Small intestine (tissue), 7 donors: ENCODE measurements at regions not wholly inside any gene's neighbourhood (a gene's known extent, or its start where the extent isn't known, plus 50 kb on each side); places are given as distances from the start of the nearest gene placed in this dataset.
A peak's percentile ranks its signal among the peaks of the same experiment; 100 is the strongest.

Source experiments
- DNase-seq, 2 donors: peaks; one replicate each; pipeline versions ENCODE4 v3.0.0 to v3.0.0-alpha.2; 2013
- FAIRE-seq: peaks from 2 replicates; lab custom pipeline; 2012; peaks lifted over from hg19 to GRCh38; lab: Jason Lieb, UNC
- H3K27ac ChIP-seq, 3 donors: one replicate each; pipeline ENCODE4 v1.5.1; 2013; ENCODE audit warnings: low read length in 2 of 3, mild to moderate bottlenecking in 2 of 3, control low read depth in 1 of 3, inconsistent platforms in 1 of 3, low read depth in 1 of 3, moderate library complexity in 1 of 3
- H3K27me3 ChIP-seq, 3 donors: one replicate each; pipeline ENCODE4 v1.6.1; 2013; ENCODE audit warnings: low read length in 3 of 3, inconsistent platforms in 1 of 3; ENCODE audit not compliant: control insufficient read depth in 3 of 3, insufficient read depth in 3 of 3
- H3K36me3 ChIP-seq, 3 donors: one replicate each; pipeline ENCODE4 v1.6.1; 2013; ENCODE audit warnings: low read length in 3 of 3, inconsistent platforms in 1 of 3, low read depth in 1 of 3, mild to moderate bottlenecking in 1 of 3, moderate library complexity in 1 of 3; ENCODE audit not compliant: control insufficient read depth in 3 of 3, insufficient read depth in 2 of 3
- H3K4me1 ChIP-seq, 3 donors: one replicate each; pipeline ENCODE4 v1.6.1; 2013; ENCODE audit warnings: low read length in 2 of 3, inconsistent platforms in 1 of 3, low read depth in 1 of 3, mild to moderate bottlenecking in 1 of 3, moderate library complexity in 1 of 3; ENCODE audit not compliant: control insufficient read depth in 3 of 3, insufficient read depth in 2 of 3
- H3K4me3 ChIP-seq, 3 donors: one replicate each; pipeline ENCODE4 v1.5.1; 2013; ENCODE audit warnings: low read length in 3 of 3, control low read depth in 1 of 3, inconsistent platforms in 1 of 3, low read depth in 1 of 3, mild to moderate bottlenecking in 1 of 3, moderate library complexity in 1 of 3
- H3K9me3 ChIP-seq, 2 donors: one replicate each; pipeline ENCODE4 v1.6.1; 2013; ENCODE audit warnings: low read depth in 1 of 2, low read length in 1 of 2; ENCODE audit not compliant: control insufficient read depth in 2 of 2, insufficient read depth in 1 of 2
- WGBS, 3 donors: extraction: QIAGEN DNeasy Blood & Tissue Kit; methylation state at CpG; one replicate each; pipeline ENCODE4 v1.1.7; 2013; 5-methylcytosine and 5-hydroxymethylcytosine counted together
- donor health status: healthy with polysubstance abuse.
- donor health status: control.
- donor health status: control.
- donor health status: Bipolar disorder and iron deficiency.
- donor health status: healthy.

DNA sequence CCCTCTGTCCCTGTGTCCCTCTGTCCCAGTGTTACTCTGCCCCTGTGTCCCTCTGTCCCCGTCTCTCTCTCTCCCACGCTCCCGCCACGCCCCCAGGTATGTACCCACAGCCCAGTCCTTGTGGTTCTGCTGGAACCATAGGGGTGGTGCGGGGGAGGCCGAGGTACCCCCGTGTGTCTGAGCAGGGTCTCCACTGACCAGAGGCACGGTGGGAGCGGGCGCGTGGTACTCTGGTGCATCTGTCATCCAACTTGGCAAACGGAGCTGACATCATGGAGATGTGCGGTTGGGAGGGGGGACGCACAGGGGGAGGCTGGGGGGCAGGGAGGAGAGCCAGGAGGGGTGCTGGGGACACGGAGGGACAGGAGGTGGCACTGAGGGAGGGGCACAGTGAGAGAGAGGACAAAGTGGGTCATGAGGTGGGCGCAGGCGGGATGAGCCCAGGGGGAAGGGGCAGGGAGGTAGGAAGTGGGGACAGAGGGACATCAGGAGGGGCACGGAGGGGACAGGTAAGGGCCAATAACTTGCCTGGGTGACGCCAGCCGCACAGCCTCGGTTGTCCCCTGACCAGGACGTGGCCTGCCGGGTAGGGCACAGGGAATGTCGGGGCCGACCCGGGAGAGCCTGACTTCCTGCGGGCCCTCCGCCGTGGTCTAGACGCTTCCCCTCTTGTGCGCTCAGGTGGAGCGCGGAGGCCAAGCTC is 163.6 kb upstream of the PDE10A start:
- FAIRE-seq = no peak
- Histone ChIP-seq H3K4me3 (no peak overlapping the region), H3K4me1 (no peaks in the 10 kb centered on the region), H3K36me3 (no peaks in the 10 kb centered on the region), H3K9me3 (no peaks in the 10 kb centered on the region), H3K27ac (no peak overlapping the region), H3K27me3 (no peaks in the 10 kb centered on the region)
- DNase-seq = no peak
- WGBS, 3 donors = 90 to 95% (median 94%) methylated on average over 18 to 33 of the region's 33 CpGs

DNA sequence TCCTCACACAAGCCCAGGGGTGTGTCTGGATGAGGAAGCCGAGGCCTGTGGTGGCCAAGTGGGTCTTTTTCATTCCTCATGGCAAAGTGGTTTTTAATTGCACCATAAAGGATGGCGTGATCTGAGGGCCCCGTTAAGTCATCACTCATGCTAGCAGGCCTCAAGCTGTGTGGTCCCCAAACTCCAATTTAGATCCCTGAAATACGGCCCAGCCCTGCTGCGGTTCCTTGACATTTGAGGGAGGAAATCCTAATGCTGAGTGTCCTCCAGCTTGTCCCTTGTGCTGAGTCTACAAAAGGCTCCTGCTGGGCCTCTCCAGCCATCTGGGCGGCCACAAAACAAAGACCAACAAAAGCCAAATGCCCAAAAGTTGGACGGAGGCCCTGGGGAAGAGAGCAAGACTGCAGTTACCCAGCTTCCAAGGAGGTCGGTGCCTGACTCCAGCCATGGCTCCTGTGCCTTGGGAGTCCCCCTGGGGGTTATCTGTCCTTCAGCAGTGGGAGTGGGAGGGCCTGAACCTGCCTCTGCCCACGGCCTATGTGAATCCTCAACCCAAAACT is 162.3 kb upstream of the PDE10A start:
- 74 to 84% (median 78%) methylated on average over 9 of the region's 9 CpGs for WGBS, 3 donors
- Histone ChIP-seq H3K4me1 (no peaks in the 10 kb centered on the region), H3K27ac (no peak overlapping the region), H3K4me3 (no peak overlapping the region), H3K9me3 (no peaks in the 10 kb centered on the region), H3K36me3 (no peaks in the 10 kb centered on the region), H3K27me3 (peaks cover 0 to 6% (median 4%) of the 10 kb centered on the region in 3 donors)
- DNase-seq = no peak
- no peak for FAIRE-seq

DNA sequence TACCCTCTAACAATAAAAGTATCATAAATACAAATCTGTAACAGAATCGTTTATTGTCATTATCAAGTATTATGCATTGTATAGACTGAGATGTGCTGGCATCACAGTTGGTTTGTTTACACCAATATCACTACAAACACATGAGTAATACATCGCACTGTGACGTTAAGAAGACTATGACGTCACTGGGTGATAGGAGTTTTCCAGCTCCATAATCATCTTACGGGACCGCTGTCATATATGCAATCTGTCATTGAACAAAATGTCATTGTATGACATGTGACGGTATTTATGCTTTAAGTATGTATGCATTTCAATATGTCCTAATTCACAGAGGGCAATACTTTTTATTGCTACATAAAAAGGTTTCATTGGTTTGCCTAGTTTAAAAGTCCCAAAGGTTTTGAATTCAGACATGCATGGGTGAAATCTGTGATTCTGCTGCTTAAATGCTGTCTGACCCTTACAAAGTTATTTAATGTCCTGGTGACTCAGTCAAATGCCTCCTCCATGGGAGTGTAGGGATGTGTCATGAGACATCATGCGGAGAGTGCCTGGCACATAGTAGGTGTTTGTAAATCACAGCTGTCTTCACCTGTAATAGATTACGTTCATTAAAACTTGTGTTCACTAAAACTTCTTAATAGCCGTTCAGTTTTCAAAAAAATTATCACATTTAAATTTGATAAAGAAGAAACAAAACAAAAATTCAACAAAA is 160.7 kb upstream of the PDE10A start:
- H3K9me3 ChIP-seq = no peaks in the 10 kb centered on the region

DNA sequence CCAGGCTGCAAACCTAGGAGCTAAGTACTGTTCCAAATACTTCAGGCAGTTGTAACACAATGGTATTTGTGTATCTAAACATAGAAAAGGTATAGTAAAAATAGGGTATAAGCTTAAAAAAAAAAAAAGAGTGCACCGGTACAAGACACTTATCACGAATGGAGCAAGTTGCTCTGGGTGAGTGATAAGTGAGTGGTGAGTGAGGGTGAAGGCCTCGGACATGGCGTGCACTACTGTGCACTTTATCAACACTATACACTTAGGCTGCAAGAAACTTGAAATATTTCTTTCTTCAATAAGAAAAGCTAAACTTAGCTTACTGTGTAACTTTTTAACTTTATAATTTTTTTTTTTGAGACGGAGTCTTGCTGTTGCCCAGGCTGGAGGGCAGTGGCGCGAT is 159.5 kb upstream of the PDE10A start:
- Histone ChIP-seq H3K27me3 (peaks cover 0 to 25% (median 5%) of the 10 kb centered on the region in 3 donors), H3K36me3 (no peaks in the 10 kb centered on the region), H3K4me1 (no peaks in the 10 kb centered on the region), H3K27ac (no peak overlapping the region), H3K4me3 (no peak overlapping the region), H3K9me3 (no peaks in the 10 kb centered on the region)
- WGBS, 3 donors = 90 to 94% (median 92%) methylated on average over 7 of the region's 7 CpGs
- FAIRE-seq (no peak), DNase-seq (no peak)

More for the DNA sequence above, 160.7 kb upstream of the PDE10A start:
- no peak overlapping the region for H3K4me3 ChIP-seq
- FAIRE-seq (no peak), DNase-seq (no peak)
- whole genome bisulfite sequencing, 3 donors = 92 to 93% (median 92%) methylated on average over 10 of the region's 10 CpGs
- no peaks in the 10 kb centered on the region for H3K36me3 ChIP-seq
- no peaks in the 10 kb centered on the region for H3K4me1 ChIP-seq
- H3K27ac ChIP-seq = no peak overlapping the region
- H3K27me3 ChIP-seq = peaks cover 0 to 15% (median 4%) of the 10 kb centered on the region in 3 donors

DNA sequence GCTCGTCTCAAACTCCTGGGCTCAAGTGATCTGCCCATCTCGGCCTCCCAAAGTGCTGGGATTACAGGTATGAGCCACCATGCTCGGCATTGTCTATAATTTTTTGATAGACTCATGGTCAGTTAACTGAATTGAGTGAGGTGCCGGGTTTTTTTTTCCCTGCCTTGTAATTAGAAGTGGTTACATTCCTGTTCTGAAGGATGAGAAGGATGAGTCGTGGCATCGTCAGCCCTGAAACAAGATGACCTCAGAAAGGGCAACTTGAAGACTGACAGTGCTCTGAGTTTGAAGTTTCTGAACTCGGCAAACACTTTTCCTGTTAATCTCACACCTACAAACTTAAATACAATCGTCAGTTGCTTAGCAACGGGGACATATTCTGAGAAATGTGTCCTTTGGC is 158.7 kb upstream of the PDE10A start:
- Histone ChIP-seq H3K36me3 (no peaks in the 10 kb centered on the region), H3K4me1 (no peaks in the 10 kb centered on the region), H3K27ac (no peak overlapping the region), H3K4me3 (no peak overlapping the region), H3K27me3 (peaks cover 0 to 33% (median 5%) of the 10 kb centered on the region in 3 donors), H3K9me3 (no peaks in the 10 kb centered on the region)
- DNase-seq = no peak
- WGBS, 3 donors = 69 to 78% (median 73%) methylated on average over 9 of the region's 9 CpGs
- FAIRE-seq = no peak

DNA sequence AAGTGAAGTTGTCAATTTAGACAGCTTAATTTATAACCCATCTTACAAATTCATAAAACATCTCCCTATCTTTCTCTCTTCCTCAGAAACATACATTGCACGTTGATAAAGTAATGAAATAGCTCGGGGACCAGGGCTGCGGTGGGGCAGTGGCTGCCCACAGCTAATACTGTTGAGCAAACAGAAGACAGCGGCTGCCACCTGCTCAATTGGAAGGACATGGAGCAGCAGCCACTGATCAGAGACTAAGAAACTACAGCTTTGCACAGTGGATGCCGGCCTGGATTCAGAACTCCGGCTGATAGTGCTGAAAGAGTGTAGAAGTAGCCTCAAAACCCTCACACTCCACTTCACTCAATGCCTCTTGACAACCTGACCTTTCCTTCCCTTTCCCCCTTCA is 157.9 kb upstream of the PDE10A start:
- no peaks in the 10 kb centered on the region for H3K36me3 ChIP-seq
- FAIRE-seq = no peak

DNA sequence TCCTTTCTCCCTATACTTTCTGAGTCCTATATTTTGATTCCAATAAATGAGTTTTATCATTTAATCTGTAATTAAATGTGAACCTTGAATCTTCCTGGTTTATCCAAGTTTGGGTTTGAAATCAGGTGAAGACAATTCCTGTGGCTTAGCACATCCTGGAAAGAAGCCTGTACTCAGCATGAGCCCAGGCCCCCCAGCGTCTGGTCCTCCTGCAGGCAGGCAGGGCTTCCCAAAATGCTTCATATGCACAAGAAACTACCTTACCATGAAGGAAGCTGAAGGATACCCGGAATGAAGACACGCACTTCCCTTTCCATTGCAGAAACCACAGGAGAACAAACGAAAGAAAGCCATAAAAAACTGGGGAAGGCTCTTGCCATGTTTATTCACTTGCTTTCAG is 157.4 kb upstream of the PDE10A start:
- Histone ChIP-seq H3K4me3 (no peak overlapping the region), H3K27ac (no peak overlapping the region), H3K9me3 (no peaks in the 10 kb centered on the region), H3K27me3 (peaks cover 0 to 35% (median 5%) of the 10 kb centered on the region in 3 donors), H3K36me3 (no peaks in the 10 kb centered on the region), H3K4me1 (no peaks in the 10 kb centered on the region)
- FAIRE-seq (no peak), DNase-seq (no peak)
- 11 to 38% (median 36%) methylated on average over 4 of the region's 4 CpGs for WGBS, 3 donors

More for the DNA sequence above, 157.9 kb upstream of the PDE10A start:
- Histone ChIP-seq H3K4me3 (no peak overlapping the region), H3K27ac (no peak overlapping the region), H3K4me1 (no peaks in the 10 kb centered on the region), H3K9me3 (no peaks in the 10 kb centered on the region), H3K27me3 (peaks cover 0 to 35% (median 5%) of the 10 kb centered on the region in 3 donors)
- 28 to 72% (median 57%) methylated on average over 6 of the region's 6 CpGs for WGBS, 3 donors
- peak in 1 of 2 donors; percentile 4 for DNase-seq

DNA sequence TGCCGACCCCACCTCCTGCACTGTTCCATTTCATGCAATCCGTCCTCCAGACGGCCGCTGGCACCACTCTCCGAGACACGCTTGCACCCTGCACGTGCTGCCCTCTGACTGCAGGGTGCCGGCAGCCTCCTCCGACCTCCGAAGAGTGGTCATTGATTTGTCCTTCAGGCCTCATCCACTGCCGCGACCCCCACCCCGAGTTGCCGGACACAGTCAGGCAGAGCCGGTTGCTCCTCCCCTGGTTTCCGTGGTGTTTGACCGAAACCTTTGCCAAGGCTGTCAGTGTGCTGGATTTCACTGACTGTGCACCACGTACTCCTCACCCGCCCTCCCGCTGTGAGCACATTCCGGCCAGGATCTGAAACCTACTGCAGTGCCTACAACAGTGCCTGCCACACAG is 156.4 kb upstream of the PDE10A start:
- WGBS, 3 donors = 14 to 36% (median 22%) methylated on average over 21 of the region's 21 CpGs
- Histone ChIP-seq H3K27me3 (peaks cover 0 to 35% (median 5%) of the 10 kb centered on the region in 3 donors), H3K4me1 (no peaks in the 10 kb centered on the region), H3K4me3 (no peak overlapping the region), H3K36me3 (no peaks in the 10 kb centered on the region), H3K27ac (no peak overlapping the region), H3K9me3 (no peaks in the 10 kb centered on the region)
- DNase-seq = no peak
- FAIRE-seq = no peak
